ENCODE measurements at regions not wholly inside any gene's neighbourhood (a gene's known extent, or its start where the extent isn't known, plus 50 kb on each side); places are given as distances from the start of the nearest gene placed in this dataset.

DNA sequence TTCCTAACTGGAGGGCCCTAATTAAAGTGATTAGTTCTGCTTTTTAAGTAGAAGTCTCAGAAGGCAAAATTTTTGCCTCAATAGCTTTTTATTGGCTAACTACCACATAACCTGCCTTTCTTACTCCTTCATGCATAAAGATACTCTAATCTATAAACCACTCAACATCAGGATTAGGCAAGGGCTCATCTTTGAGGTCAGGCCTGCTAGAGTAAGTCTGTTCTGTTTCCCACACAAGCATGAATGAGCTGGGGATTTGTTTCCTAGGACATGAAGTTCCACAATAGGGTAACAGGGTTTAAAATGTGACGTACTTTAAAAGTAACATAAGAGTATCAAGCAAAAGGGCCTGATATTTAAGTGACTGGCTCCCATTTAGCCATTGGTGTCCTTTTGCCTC, 522.7 kb upstream of the TYRP1 start:
- no peak overlapping the region for H3K4me3 ChIP-seq (ENCODE audit: control extremely low read depth in 1 of 5, extremely low read depth in 1 of 5, insufficient read depth in 1 of 5, low read depth in 2 of 5, low read length in 4 of 5)
- H3K4me2 ChIP-seq (replicated peaks; ENCODE audit: low read depth, low read length, poor library complexity, severe bottlenecking) = no peak overlapping the region
- no peaks in the 10 kb centered on the region for H3K79me2 ChIP-seq (ENCODE audit: control insufficient read depth, insufficient read depth, low read length)
- ATAC-seq (ENCODE audit: low read depth) (no peak), DNase-seq (no peak)
- H3K27ac ChIP-seq (ENCODE audit: low read length in 2 of 2) = no peak overlapping the region
- Mint-ChIP-seq H3K4me3 (no peak overlapping the region), H3K27ac (no peak overlapping the region), H3K4me1 (no peaks in the 10 kb centered on the region), H3K9me3 (ENCODE audit: insufficient read depth) (peaks cover 2% of the 10 kb centered on the region), H3K27me3 (no peaks in the 10 kb centered on the region)
- no peak overlapping the region for H3K9ac ChIP-seq (ENCODE audit: low read length)
- POLR2A ChIA-PET = no interaction called here
- CTCF ChIA-PET = no interaction called here
- peaks cover 0 to 3% (median 0%) of the 10 kb centered on the region in 3 donors for H3K9me3 ChIP-seq (ENCODE audit: control extremely low read depth in 1 of 3, control insufficient read depth in 2 of 3, insufficient read depth in 1 of 3, low read length in 2 of 3)
- no peaks in the 10 kb centered on the region for H3K27me3 ChIP-seq (replicated peaks in 1 of 4; ENCODE audit: control extremely low read depth in 1 of 4, control insufficient read depth in 3 of 4, insufficient read depth in 4 of 4, low read length in 3 of 4)
- no peaks in the 10 kb centered on the region for H3K4me1 ChIP-seq (ENCODE audit: control insufficient read depth in 2 of 2, insufficient read depth in 2 of 2, low read length in 2 of 2)
- TF ChIP-seq, protein P1, sequence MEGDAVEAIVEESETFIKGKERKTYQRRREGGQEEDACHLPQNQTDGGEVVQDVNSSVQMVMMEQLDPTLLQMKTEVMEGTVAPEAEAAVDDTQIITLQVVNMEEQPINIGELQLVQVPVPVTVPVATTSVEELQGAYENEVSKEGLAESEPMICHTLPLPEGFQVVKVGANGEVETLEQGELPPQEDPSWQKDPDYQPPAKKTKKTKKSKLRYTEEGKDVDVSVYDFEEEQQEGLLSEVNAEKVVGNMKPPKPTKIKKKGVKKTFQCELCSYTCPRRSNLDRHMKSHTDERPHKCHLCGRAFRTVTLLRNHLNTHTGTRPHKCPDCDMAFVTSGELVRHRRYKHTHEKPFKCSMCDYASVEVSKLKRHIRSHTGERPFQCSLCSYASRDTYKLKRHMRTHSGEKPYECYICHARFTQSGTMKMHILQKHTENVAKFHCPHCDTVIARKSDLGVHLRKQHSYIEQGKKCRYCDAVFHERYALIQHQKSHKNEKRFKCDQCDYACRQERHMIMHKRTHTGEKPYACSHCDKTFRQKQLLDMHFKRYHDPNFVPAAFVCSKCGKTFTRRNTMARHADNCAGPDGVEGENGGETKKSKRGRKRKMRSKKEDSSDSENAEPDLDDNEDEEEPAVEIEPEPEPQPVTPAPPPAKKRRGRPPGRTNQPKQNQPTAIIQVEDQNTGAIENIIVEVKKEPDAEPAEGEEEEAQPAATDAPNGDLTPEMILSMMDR (IDR thresholded peaks at IDR 0.05) = no peak
- no peak for TF ChIP-seq EZH2 (IDR thresholded peaks at IDR 0.05; ENCODE audit: borderline replicate concordance, insufficient read depth, low read depth, low read length, poor library complexity, severe bottlenecking)
- H3K36me3 ChIP-seq (replicated peaks in 1 of 2; ENCODE audit: control extremely low read depth in 1 of 2, control insufficient read depth in 1 of 2, extremely low read depth in 1 of 2, insufficient read depth in 2 of 2, low read length in 1 of 2) = no peaks in the 10 kb centered on the region
- intact Hi-C loops (cut with micrococcal nuclease) = no loop called here
- no peaks in the 10 kb centered on the region for H4K20me1 ChIP-seq (ENCODE audit: control insufficient read depth, insufficient read depth, low read length, poor library complexity, severe bottlenecking)
- WGBS (ENCODE audit: insufficient coverage) = 100% methylated on average over 1 of the region's 1 CpG
- H2AFZ ChIP-seq (ENCODE audit: insufficient read depth, low read depth, low read length, poor library complexity, severe bottlenecking) = no peak overlapping the region

DNA sequence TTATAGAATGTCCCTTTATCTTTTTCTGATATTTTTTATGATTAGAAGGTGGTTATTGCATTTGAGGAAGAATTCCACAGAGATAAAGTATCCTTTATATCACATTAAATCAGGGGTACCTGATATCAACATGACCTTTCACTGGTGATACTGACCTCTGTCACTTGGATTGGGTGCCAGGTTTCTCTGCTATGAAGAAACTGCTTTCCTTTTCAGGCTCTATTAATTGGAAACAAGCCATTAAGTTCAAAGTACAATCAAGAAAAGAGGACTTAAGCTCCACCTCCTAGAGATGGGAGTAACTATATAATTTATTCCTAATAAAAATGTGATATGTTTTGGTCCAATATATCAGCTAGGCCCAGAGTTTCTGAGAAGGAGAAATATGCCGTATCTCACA, 514.6 kb upstream of the TYRP1 start:
- Histone ChIP-seq H3K27ac (ENCODE audit: low read length in 2 of 2) (no peak overlapping the region), H3K4me1 (ENCODE audit: control insufficient read depth in 2 of 2, insufficient read depth in 2 of 2, low read length in 2 of 2) (no peaks in the 10 kb centered on the region), H2AFZ (ENCODE audit: insufficient read depth, low read depth, low read length, poor library complexity, severe bottlenecking) (no peak overlapping the region), H3K79me2 (ENCODE audit: control insufficient read depth, insufficient read depth, low read length) (no peaks in the 10 kb centered on the region), H3K36me3 (replicated peaks in 1 of 2; ENCODE audit: control extremely low read depth in 1 of 2, control insufficient read depth in 1 of 2, extremely low read depth in 1 of 2, insufficient read depth in 2 of 2, low read length in 1 of 2) (no peaks in the 10 kb centered on the region), H3K4me3 (ENCODE audit: control extremely low read depth in 1 of 5, extremely low read depth in 1 of 5, insufficient read depth in 1 of 5, low read depth in 2 of 5, low read length in 4 of 5) (no peak overlapping the region), H3K9me3 (ENCODE audit: control extremely low read depth in 1 of 3, control insufficient read depth in 2 of 3, insufficient read depth in 1 of 3, low read length in 2 of 3) (peaks cover 0 to 3% (median 0%) of the 10 kb centered on the region in 3 donors), H4K20me1 (ENCODE audit: control insufficient read depth, insufficient read depth, low read length, poor library complexity, severe bottlenecking) (no peaks in the 10 kb centered on the region), H3K4me2 (replicated peaks; ENCODE audit: low read depth, low read length, poor library complexity, severe bottlenecking) (no peak overlapping the region), H3K27me3 (replicated peaks in 1 of 4; ENCODE audit: control extremely low read depth in 1 of 4, control insufficient read depth in 3 of 4, insufficient read depth in 4 of 4, low read length in 3 of 4) (no peaks in the 10 kb centered on the region), H3K9ac (ENCODE audit: low read length) (no peak overlapping the region)
- ATAC-seq (ENCODE audit: low read depth) (no peak), DNase-seq (no peak)
- no CpG with 5 or more reads among the region's 1 CpG for WGBS (ENCODE audit: insufficient coverage)
- POLR2A ChIA-PET = no interaction called here
- peaks cover 5% of the 10 kb centered on the region for H3K9me3 Mint-ChIP-seq (ENCODE audit: insufficient read depth)
- no peak overlapping the region for H3K27ac Mint-ChIP-seq
- H3K27me3 Mint-ChIP-seq = no peaks in the 10 kb centered on the region
- no peaks in the 10 kb centered on the region for H3K4me1 Mint-ChIP-seq
- no peak overlapping the region for H3K4me3 Mint-ChIP-seq
- intact Hi-C loops (cut with micrococcal nuclease) = no loop called here
- CTCF ChIA-PET = no interaction called here
- no peak for TF ChIP-seq EZH2 (IDR thresholded peaks at IDR 0.05; ENCODE audit: borderline replicate concordance, insufficient read depth, low read depth, low read length, poor library complexity, severe bottlenecking)
- TF ChIP-seq, protein P1 (IDR thresholded peaks at IDR 0.05) = no peak

Data from B cell (primary cell).